ENCODE measurements at regions not wholly inside any gene's neighbourhood (a gene's known extent, or its start where the extent isn't known, plus 50 kb on each side); places are given as distances from the start of the nearest gene placed in this dataset.
"Not testable (repeated sequence)": the region's sequence is repeated elsewhere in the genome, so short reads cannot be mapped to it uniquely, and the experiment has no call there.

DNA sequence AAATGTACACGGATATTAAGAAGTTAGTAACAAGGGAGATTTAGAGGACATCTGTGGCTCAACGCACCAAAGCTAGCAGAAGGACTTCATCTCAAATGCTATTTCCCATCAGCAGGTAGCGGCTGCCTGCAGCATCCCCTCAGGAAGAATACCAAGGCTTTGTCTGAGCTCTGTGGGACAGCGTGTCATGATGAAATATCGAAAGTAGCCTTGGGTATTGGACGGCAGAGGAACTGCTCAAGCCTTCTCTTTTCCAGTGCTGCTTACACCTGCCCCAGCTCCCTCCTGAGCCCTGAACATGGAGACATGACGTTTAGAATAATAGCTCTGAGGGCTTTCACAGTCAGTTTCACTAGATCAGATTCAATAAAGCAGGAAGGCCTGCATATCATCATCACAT lies 241.6 kb downstream of the SUCLG1 start:
- DNase-seq (ENCODE audit: low spot score), result no peak

GRCh38 chr2:84214455-84214854 lies 244.6 kb downstream of the SUCLG1 start:
- DNase-seq (ENCODE audit: low spot score), result no peak

- no peak for DNase-seq (ENCODE audit: low spot score)
These were observed 246.3 kb downstream of the SUCLG1 start for GRCh38 chr2:84212611-84213314.

- DNase-seq (ENCODE audit: low spot score), result no peak
These were observed 249.1 kb downstream of the SUCLG1 start for GRCh38 chr2:84209941-84210340.

DNA sequence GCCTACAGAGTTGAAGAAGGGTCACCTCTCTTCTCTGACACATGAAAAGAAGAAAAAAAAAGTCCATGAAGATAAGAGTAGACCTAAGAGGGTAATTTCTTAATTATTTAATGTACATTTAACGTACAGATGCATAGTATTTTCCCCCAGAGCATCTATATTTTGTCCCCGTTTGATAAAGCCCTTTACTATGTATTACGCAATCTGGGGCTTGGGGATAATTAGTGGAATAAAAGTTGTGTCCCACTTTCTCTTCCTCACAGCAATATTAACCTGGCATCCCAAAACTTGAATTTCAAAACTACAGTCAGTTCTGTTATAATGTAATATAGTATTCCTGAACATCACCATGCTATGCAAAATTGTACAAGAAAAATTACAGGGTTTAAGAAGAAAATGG lies 254.1 kb downstream of the SUCLG1 start:
- no peak for DNase-seq (ENCODE audit: low spot score)

DNA sequence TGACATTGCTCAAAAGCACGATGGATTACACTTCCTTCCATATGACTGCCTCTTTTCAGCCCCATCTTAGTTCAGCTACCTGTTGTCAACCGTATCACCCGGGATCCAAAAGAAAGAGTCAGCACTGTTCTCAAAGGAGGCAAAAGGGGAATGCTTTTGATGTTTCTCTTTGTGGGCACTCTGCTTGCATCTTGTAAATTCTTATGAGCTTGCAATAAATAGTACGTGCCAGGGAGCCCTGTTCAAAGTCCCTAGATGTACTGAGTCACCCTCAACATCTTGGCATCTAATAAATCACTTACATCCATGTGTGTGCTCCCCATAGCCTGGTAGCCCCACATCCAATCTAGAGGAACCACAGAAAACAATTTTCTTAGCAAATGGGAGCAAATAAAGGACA lies 256.9 kb downstream of the SUCLG1 start:
- DNase-seq (ENCODE audit: low spot score), result no peak

DNA sequence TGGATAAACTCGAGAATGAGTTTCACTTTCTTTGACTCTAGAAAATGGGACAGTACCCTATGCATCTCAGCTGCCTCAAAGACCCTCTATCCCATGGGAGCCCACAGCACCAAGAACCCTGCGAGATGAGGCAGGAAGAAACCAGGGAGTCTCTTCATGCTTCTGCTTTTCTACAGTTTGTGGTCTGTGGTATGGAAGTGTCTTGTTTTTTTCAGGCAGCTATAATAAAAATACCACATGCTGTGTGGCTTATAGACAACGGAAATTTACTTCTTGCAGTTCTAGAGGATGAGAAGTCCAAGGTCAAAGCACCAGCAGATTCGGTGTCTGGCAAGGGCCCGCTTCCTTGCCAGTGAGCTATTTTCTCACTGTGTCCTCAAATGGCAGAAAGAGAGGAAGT lies 257.9 kb downstream of the SUCLG1 start:
- no peak for DNase-seq (ENCODE audit: low spot score)

DNA sequence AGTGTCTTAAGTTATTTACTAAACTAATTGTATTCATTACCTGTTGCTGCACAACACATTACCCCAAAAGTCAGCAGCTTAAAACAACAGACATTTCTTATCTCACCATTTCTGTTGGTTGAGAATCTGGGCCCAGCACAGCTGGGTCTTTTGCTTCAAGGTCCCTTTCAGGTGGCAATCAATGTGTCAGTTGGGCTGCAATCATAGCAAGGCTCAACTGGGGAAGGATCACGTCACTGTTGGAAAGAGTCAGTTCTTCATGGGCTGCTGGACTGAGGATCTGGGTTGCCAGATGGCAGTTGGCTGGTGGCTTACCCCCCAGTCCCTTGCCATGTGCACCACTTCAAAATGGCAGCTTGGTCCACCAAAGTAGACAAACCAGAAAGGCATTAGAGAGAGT lies 261.2 kb downstream of the SUCLG1 start:
- DNase-seq (ENCODE audit: low spot score), result no peak

DNA sequence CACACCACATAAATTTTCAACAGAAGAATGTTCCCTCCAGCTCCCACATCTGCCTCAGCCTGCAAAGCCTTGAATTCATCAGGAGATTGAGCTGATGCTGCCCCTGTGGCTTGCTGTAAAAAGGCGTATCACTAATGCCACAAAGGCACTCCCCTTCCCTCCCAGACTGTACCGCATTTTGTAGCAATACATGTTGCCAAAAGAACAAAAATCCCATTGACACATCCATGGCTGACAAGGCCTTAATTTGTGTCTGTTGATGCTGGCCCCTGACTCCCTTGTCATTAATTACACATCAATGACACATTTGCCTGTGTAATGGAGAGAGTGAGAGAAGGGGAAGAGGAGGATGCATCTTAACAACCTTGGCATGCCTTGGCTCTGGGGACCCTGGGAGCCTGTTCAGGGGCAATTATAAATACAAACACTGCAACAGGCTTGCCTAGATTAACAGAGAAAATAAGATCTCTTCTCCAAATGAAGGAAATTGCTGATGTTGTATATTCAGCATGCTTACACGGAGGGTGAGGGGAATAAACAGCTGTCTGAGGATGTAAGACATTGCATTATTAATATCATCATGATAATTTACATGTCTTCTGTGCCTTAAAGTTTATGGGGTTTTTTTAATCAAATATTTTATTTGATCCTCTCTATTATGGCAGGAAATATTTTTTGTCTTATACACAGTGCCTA lies 264.0 kb downstream of the SUCLG1 start:
- no peak for DNase-seq (ENCODE audit: low spot score)

- no peak for DNase-seq (ENCODE audit: low spot score)
These were observed 264.9 kb downstream of the SUCLG1 start for GRCh38 chr2:84194181-84194580.

GRCh38 chr2:84187258-84187657 lies 271.8 kb downstream of the SUCLG1 start:
- DNase-seq (ENCODE audit: low spot score), result no peak

GRCh38 chr2:84181927-84182326 lies 277.2 kb downstream of the SUCLG1 start:
- no peak for DNase-seq (ENCODE audit: low spot score)

DNA sequence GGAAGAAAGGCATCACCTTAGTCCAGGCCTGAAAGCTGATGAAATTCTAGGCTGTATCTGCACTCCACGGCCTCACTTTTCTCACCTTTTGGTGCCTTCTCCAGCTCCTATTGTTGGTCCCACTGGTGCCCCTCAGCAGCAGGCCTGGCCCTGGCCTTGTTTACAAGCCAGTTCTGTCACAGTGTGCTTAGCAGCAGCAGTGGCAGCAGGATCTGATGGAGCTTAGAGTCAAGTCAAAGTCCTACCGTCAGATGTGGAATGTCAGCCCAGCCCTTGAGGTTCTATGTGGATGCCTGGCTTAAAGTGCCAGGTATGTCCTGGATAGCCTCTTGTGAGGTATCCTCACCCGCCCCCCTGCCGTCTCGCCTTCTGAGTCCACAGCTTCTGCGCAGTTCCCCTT lies 281.3 kb downstream of the SUCLG1 start:
- no peak for DNase-seq (ENCODE audit: low spot score)

- DNase-seq (ENCODE audit: low spot score), result no peak
These were observed 283.1 kb downstream of the SUCLG1 start for GRCh38 chr2:84175970-84176369.

DNA sequence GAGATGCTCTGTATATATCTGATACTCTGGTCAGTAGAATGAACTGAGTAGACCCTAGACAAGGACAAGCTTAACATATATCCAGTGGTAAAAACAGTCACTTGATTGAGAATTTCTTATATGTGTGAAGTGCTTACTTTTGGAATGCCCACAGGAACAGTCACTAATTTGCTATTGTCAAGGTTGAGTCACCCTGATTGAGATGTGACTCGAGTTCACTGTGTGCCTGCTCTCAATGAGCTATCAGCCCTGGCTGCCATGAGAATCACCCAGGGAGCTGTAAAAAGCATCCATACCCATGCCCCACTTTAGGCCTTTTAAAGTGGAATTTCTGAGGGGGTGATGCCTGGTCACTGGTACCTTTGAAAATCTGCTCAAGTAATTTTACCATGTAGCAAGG lies 283.7 kb downstream of the SUCLG1 start:
- DNase-seq (ENCODE audit: low spot score), result no peak

- no peak for DNase-seq (ENCODE audit: low spot score)
These were observed 286.0 kb downstream of the SUCLG1 start for GRCh38 chr2:84173041-84173440.

DNA sequence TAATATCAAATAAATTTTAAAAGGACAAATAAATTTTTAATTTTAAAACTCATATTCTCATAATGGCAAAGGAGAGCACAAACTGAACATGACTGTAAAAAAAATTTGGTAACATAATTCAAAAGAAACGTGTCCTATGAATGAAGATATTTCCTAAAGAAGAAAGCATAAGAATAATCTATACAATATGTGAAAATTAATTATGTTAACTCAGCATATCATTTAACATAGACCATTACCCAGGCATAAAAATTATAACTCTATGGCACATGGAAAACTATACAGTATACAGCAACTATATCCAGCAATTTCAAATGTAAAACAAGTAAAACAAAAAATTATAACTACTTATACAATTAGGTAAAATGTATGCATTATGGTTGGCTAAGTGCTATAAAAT lies 288.1 kb downstream of the SUCLG1 start:
- no peak for DNase-seq (ENCODE audit: low spot score)

GRCh38 chr2:84169871-84170270 lies 289.2 kb downstream of the SUCLG1 start:
- DNase-seq (ENCODE audit: low spot score), result no peak

- not testable (repeated sequence) for DNase-seq (ENCODE audit: low spot score)
These were observed 290.5 kb downstream of the SUCLG1 start for GRCh38 chr2:84168552-84168951.

- DNase-seq (ENCODE audit: low spot score), result no peak
These were observed 293.8 kb downstream of the SUCLG1 start for GRCh38 chr2:84165256-84165655.

DNA sequence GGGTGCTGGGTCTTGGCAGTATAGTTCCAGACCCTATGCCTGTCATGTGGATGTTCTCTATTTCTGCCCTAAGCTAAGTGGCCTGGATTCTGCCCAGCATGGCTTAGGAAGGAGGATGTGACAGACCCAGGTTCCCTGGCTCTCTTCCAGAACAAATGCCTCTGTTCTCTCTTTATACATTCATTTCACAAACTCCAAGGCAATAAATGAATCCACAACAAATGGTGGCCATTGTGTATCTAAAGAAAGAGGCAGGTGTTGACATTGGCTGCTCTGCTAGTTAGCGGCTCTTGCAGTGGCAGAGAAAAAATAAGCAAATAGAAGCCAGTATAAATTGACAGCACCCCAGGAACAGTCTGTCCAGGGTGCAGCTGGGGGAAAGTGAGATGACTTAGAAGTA lies 298.6 kb downstream of the SUCLG1 start:
- DNase-seq (ENCODE audit: low spot score), result no peak

- no peak for DNase-seq (ENCODE audit: low spot score)
These were observed 300.5 kb downstream of the SUCLG1 start for GRCh38 chr2:84158605-84159004.

- no peak for DNase-seq (ENCODE audit: low spot score)
These were observed 306.6 kb downstream of the SUCLG1 start for GRCh38 chr2:84152462-84152861.

- DNase-seq (ENCODE audit: low spot score), result no peak
These were observed 314.7 kb downstream of the SUCLG1 start for GRCh38 chr2:84144345-84144744.
